Vagina (tissue), 2 donors: ENCODE measurements at regions not wholly inside any gene's neighbourhood (a gene's known extent, or its start where the extent isn't known, plus 50 kb on each side); places are given as distances from the start of the nearest gene placed in this dataset.

Source experiments
- CTCF ChIP-seq, 3 experiments: fragments of 450-650 bp in 2 of 3; fragments of 200-600 bp in 1 of 3; sonication (generic) in 1 of 3; IDR thresholded peaks; one replicate each; pipeline ENCODE4 v1.5.1; 2017 to 2019; ENCODE audit warnings: antibody characterized with exemption in 3 of 3, mild to moderate bottlenecking in 2 of 3, moderate library complexity in 2 of 3
- POLR2A ChIP-seq, 2 donors: fragments of 450-650 bp; IDR thresholded peaks; one replicate each; pipeline ENCODE4 v1.6.1; 2017; ENCODE audit warnings: antibody characterized with exemption in 2 of 2, mild to moderate bottlenecking in 2 of 2, moderate library complexity in 2 of 2
- POLR2AphosphoS5 ChIP-seq, 2 donors: sonication (generic); formaldehyde crosslinking; IDR thresholded peaks; one replicate each; pipeline ENCODE4 v1.9.0; 2017; ENCODE audit warnings: antibody characterized with exemption in 2 of 2, mild to moderate bottlenecking in 2 of 2, low read depth in 1 of 2; ENCODE audit not compliant: insufficient read depth in 1 of 2

GRCh38 chr3:159332535-159333099 is 530.8 kb downstream of the MFSD1 start:
- no peak for TF ChIP-seq CTCF (IDR thresholded peaks at IDR 0.05)
- TF ChIP-seq POLR2A (IDR thresholded peaks at IDR 0.05): no peak
- TF ChIP-seq POLR2AphosphoS5 (IDR thresholded peaks at IDR 0.05; ENCODE audit: insufficient read depth in 1 of 2, low read depth in 1 of 2): no peak
